HEK293T (cell line): ENCODE measurements at regions not wholly inside any gene's neighbourhood (a gene's known extent, or its start where the extent isn't known, plus 50 kb on each side); places are given as distances from the start of the nearest gene placed in this dataset.

Experiments
- ARNT ChIP-seq: fragments of 450-650 bp; IDR thresholded peaks from 2 replicates; pipeline ENCODE4 v1.6.1; 2017; ENCODE audit warnings: mild to moderate bottlenecking
- BHLHE40 ChIP-seq: fragments of 450-650 bp; IDR thresholded peaks from 2 replicates; pipeline ENCODE4 v1.6.1; 2016; ENCODE audit warnings: mild to moderate bottlenecking, moderate library complexity, borderline replicate concordance
- CTBP1 ChIP-seq: fragments of 450-650 bp; IDR thresholded peaks from 2 replicates; pipeline ENCODE4 v1.6.1; 2016; ENCODE audit warnings: borderline replicate concordance
- SP1 ChIP-seq: fragments of 450-650 bp; IDR thresholded peaks from 2 replicates; pipeline ENCODE4 v1.6.1; 2017
- TARDBP ChIP-seq: fragments of 450-650 bp; IDR thresholded peaks from 2 replicates; pipeline ENCODE4 v1.6.1; 2016

DNA sequence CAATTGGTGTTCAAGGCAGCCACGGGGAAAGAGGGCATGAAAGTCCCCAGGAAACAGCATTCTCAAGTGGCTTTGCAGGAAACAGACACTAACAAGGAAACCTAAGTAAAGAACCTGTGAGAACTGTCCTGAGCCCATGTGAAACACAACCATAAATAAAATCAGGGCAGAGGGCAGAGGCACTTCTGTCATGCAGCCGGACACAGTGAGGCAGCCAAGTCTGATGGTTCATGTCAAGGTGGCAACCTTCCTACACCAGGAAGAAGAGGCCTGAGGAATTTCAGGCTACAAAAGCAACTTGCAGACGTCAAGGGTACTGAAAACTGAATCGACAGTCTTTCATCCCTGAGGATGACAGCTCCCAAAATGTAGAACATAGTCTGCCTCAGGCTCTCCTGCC lies 458.2 kb upstream of the NPVF start:
- TF ChIP-seq SP1 (no peak), BHLHE40 (no peak), TARDBP (no peak), ARNT (no peak), CTBP1 (no peak)
